HepG2 (cell line): ENCODE measurements at regions not wholly inside any gene's neighbourhood (a gene's known extent, or its start where the extent isn't known, plus 50 kb on each side); places are given as distances from the start of the nearest gene placed in this dataset.

Experiments
- ATAC-seq: fragments of 200-7000 bp; cut with Tn5 transposase; 3 replicates; pipeline ENCODE4 v1.9.1; 2020; ENCODE audit warnings: mild to moderate bottlenecking, moderate library complexity
- BruUV-seq: library from RNA; stranded (reverse); fragments of 400-500 nt; replicated peaks from 2 replicates; lab custom pipeline; 2021; lab: Mats Ljungman, UMichigan
- CTCF ChIA-PET: fragments of 300-600 bp; formaldehyde crosslinking; extraction: SDS; loops from one replicate; lab custom pipeline; 2021; ENCODE audit warnings: low total read pairs, inconsistent platforms, low intra/inter-chr PET ratio; lab: Yijun Ruan, JAX
- POLR2A ChIA-PET: fragments of 350-600 bp; sonication (Branson Sonifier 250); formaldehyde crosslinking; loops from one replicate; lab custom pipeline; 2020; ENCODE audit warnings: antibody characterized with exemption, inconsistent platforms; lab: Yijun Ruan, JAX
- DNase-seq: peaks from one replicate; pipeline ENCODE4 v3.0.0-alpha.2; 2015; ENCODE audit warnings: low spot score
- FAIRE-seq: peaks from 3 replicates; lab custom pipeline; 2011; peaks lifted over from hg19 to GRCh38; lab: Jason Lieb, UNC
- H2AFZ ChIP-seq: one replicate; pipeline ENCODE4 v1.6.1; 2011; ENCODE audit warnings: low read length, inconsistent platforms
- H3K27ac ChIP-seq: fragments of 300-600 bp; 3 replicates; pipeline ENCODE4 v1.8.0; 2011; ENCODE audit warnings: mixed run types, mild to moderate bottlenecking, mixed read lengths, low read length, inconsistent platforms; ENCODE audit not compliant: insufficient read depth; ENCODE audit errors: extremely low read length
- H3K27me3 ChIP-seq, 2 experiments: fragments of 200-600 bp in 1 of 2; 2 replicates in 1 of 2; 3 replicates in 1 of 2; pipeline versions ENCODE4 v1.6.0 to v1.8.0; 2011; ENCODE audit warnings: low read length in 2 of 2, mild to moderate bottlenecking in 2 of 2, moderate library complexity in 2 of 2, inconsistent platforms in 1 of 2; ENCODE audit not compliant: insufficient read depth in 2 of 2, control insufficient read depth in 1 of 2
- H3K36me3 ChIP-seq, 2 experiments: fragments of 200-600 bp in 1 of 2; replicated peaks in 1 of 2; 2 replicates in 1 of 2; 3 replicates in 1 of 2; pipeline versions ENCODE4 v1.5.1 to v1.8.0; 2011; ENCODE audit warnings: low read length in 2 of 2, inconsistent platforms in 1 of 2; ENCODE audit not compliant: insufficient read depth in 2 of 2, control insufficient read depth in 1 of 2
- H3K4me1 ChIP-seq: 2 replicates; pipeline ENCODE4 v1.5.1; 2012; ENCODE audit warnings: low read length, inconsistent platforms; ENCODE audit not compliant: insufficient read depth
- H3K4me2 ChIP-seq: 2 replicates; pipeline ENCODE4 v1.6.0; 2011; ENCODE audit warnings: low read depth, low read length, inconsistent platforms
- H3K4me3 ChIP-seq, 3 experiments: fragments of 200-600 bp in 1 of 3; sonication (generic), shearing (Covaris generic) in 1 of 3; replicated peaks in 1 of 3; 2 replicates each; pipeline ENCODE4 v1.5.1; 2011 to 2016; ENCODE audit warnings: low read length in 3 of 3, inconsistent platforms in 2 of 3, low read depth in 2 of 3, mild to moderate bottlenecking in 2 of 3, control low read depth in 1 of 3, mixed read lengths in 1 of 3; ENCODE audit not compliant: insufficient read depth in 1 of 3
- H3K79me2 ChIP-seq: one replicate; pipeline ENCODE4 v1.6.1; 2011; ENCODE audit warnings: low read length, inconsistent platforms; ENCODE audit not compliant: insufficient read depth
- H3K9ac ChIP-seq: 2 replicates; pipeline ENCODE4 v1.6.0; 2011; ENCODE audit warnings: mild to moderate bottlenecking, low read depth, low read length, inconsistent platforms; ENCODE audit not compliant: insufficient read depth
- H3K9me3 ChIP-seq: 2 replicates; pipeline ENCODE4 v1.5.1; 2012; ENCODE audit warnings: mild to moderate bottlenecking, low read length
- H4K20me1 ChIP-seq: 2 replicates; pipeline ENCODE4 v1.6.0; 2011; ENCODE audit warnings: inconsistent platforms, mild to moderate bottlenecking, low read length, moderate library complexity; ENCODE audit not compliant: insufficient read depth
- BHLHE40 ChIP-seq: IDR thresholded peaks from 2 replicates; pipeline ENCODE4 v1.6.1; 2011; ENCODE audit warnings: low read length, improper control_type of control experiment
- HIVEP1 ChIP-seq: sonication (generic); formaldehyde crosslinking; IDR thresholded peaks from 2 replicates; pipeline ENCODE4 v1.4.0; 2020; ENCODE audit warnings: mild to moderate bottlenecking, missing genetic modification reagents
- NFIB ChIP-seq: sonication (generic); formaldehyde crosslinking; IDR thresholded peaks from 2 replicates; pipeline ENCODE4 v1.9.0; 2021; ENCODE audit warnings: missing genetic modification reagents, mild to moderate bottlenecking, borderline replicate concordance
- NR2C2 ChIP-seq: sonication (generic); formaldehyde crosslinking; IDR thresholded peaks from 2 replicates; pipeline ENCODE4 v1.4.0; 2020; ENCODE audit warnings: missing genetic modification reagents, mild to moderate bottlenecking, moderate library complexity, borderline replicate concordance
- POGZ ChIP-seq: sonication (generic); formaldehyde crosslinking; IDR thresholded peaks from 2 replicates; pipeline ENCODE4 v1.4.0; 2020; ENCODE audit warnings: mild to moderate bottlenecking, missing genetic modification reagents
- SAFB2 ChIP-seq: sonication (generic); formaldehyde crosslinking; IDR thresholded peaks from 2 replicates; pipeline ENCODE4 v1.5.1; 2020; ENCODE audit warnings: missing genetic modification reagents, low read depth, mild to moderate bottlenecking, borderline replicate concordance
- SMC3 ChIP-seq: IDR thresholded peaks from 2 replicates; pipeline ENCODE4 v1.6.1; 2011; ENCODE audit warnings: low read length, improper control_type of control experiment
- SNAPC2 ChIP-seq: sonication (generic); formaldehyde crosslinking; IDR thresholded peaks from 2 replicates; pipeline ENCODE4 v1.8.1; 2022; ENCODE audit warnings: mild to moderate bottlenecking, missing genetic modification reagents
- TARDBP ChIP-seq: sonication (generic); formaldehyde crosslinking; IDR thresholded peaks from 2 replicates; pipeline ENCODE4 v1.8.0; 2022; ENCODE audit warnings: mild to moderate bottlenecking, missing genetic modification reagents
- ZBTB42 ChIP-seq: sonication (generic); formaldehyde crosslinking; IDR thresholded peaks from 2 replicates; pipeline ENCODE4 v1.5.0; 2020; ENCODE audit warnings: mild to moderate bottlenecking, missing genetic modification reagents
- ZNF44 ChIP-seq: sonication (generic); formaldehyde crosslinking; IDR thresholded peaks from 2 replicates; pipeline ENCODE4 v1.5.1; 2020; ENCODE audit warnings: mild to moderate bottlenecking, missing genetic modification reagents
- ZNF569 ChIP-seq: sonication (generic); formaldehyde crosslinking; IDR thresholded peaks from 2 replicates; pipeline ENCODE4 v1.5.0; 2020; ENCODE audit warnings: mild to moderate bottlenecking, missing genetic modification reagents, moderate library complexity, borderline replicate concordance
- ZNF605 ChIP-seq: sonication (generic); formaldehyde crosslinking; IDR thresholded peaks from 2 replicates; pipeline ENCODE4 v1.8.0; 2022; ENCODE audit warnings: mild to moderate bottlenecking, missing genetic modification reagents
- ZSCAN31 ChIP-seq: sonication (generic); formaldehyde crosslinking; IDR thresholded peaks from 2 replicates; pipeline ENCODE4 v1.5.0; 2020; ENCODE audit warnings: low read depth, mild to moderate bottlenecking, missing genetic modification reagents
- WGBS: methylation state at CpG from one replicate; pipeline ENCODE4 v1.1.6; 2017; ENCODE audit warnings: low lambda C conversion rate; 5-methylcytosine and 5-hydroxymethylcytosine counted together
- in situ Hi-C: cut with HindIII; loops from 2 replicates; pipeline ENCODE4 v1.10.0; 2017; ENCODE audit warnings: low pct_unique_long_range_greater_than_20kb; ENCODE audit not compliant: extremely low pct_ligation_motif_present
- intact Hi-C: fragments of 100-400 bp; cut with micrococcal nuclease; formaldehyde crosslinking; loops from one replicate; pipeline ENCODE4 v1.10.0; 2022; ENCODE audit not compliant: unreplicated experiment
- TF ChIP-seq, protein P1 (sequence below): sonication (generic); formaldehyde crosslinking; IDR thresholded peaks from 2 replicates; pipeline ENCODE4 v1.9.0; 2021; ENCODE audit warnings: missing genetic modification reagents, borderline replicate concordance
- TF ChIP-seq, protein P2 (sequence below), 2 experiments: sonication (generic) in 1 of 2; formaldehyde crosslinking in 1 of 2; IDR thresholded peaks; 2 replicates each; pipeline versions ENCODE4 v1.4.0 to v1.6.1; 2016 to 2020; ENCODE audit warnings: borderline replicate concordance in 1 of 2, low read depth in 1 of 2, mild to moderate bottlenecking in 1 of 2, missing genetic modification reagents in 1 of 2
- TF ChIP-seq, protein P3 (sequence below): sonication (generic); formaldehyde crosslinking; IDR thresholded peaks from 2 replicates; pipeline ENCODE4 v1.4.0; 2020; ENCODE audit warnings: missing genetic modification reagents, low read depth, mild to moderate bottlenecking, borderline replicate concordance

DNA sequence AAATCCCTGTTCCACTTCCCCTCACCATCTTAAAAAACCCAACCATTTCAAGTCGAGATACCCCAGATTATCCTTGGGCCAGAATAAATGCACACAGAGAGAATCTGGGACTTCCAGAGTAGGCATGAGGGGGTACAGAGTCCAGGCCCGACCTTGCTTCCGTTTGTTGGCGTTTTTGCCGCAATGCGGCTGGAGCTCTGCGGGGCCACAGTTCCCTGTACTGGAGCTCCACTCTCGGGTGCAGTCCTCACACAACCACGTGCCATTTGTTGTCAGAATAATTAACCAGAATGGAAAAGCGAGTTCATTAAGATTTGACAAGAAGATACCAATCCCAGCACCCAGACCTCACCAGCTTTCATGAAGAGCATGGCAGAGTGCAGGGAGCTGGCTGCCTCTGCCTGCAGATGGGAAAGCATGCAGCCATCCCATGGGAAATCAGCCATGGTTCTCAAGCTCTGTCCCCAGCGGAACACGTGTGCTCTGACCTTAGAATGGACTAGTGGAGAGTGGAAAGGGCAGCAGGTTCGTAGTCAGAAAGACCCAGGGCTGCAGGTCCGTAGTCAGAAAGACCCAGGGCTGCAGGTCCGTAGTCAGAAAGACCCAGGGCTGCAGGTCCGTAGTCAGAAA lies 472.8 kb downstream of the EIPR1 start:
- no peak for TF ChIP-seq SMC3
- no peak for TF ChIP-seq SAFB2 (CRISPR knock-in tag)
- no peak for TF ChIP-seq ZBTB42
- TF ChIP-seq, protein P1, sequence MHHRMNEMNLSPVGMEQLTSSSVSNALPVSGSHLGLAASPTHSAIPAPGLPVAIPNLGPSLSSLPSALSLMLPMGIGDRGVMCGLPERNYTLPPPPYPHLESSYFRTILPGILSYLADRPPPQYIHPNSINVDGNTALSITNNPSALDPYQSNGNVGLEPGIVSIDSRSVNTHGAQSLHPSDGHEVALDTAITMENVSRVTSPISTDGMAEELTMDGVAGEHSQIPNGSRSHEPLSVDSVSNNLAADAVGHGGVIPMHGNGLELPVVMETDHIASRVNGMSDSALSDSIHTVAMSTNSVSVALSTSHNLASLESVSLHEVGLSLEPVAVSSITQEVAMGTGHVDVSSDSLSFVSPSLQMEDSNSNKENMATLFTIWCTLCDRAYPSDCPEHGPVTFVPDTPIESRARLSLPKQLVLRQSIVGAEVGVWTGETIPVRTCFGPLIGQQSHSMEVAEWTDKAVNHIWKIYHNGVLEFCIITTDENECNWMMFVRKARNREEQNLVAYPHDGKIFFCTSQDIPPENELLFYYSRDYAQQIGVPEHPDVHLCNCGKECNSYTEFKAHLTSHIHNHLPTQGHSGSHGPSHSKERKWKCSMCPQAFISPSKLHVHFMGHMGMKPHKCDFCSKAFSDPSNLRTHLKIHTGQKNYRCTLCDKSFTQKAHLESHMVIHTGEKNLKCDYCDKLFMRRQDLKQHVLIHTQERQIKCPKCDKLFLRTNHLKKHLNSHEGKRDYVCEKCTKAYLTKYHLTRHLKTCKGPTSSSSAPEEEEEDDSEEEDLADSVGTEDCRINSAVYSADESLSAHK (CRISPR knock-in tag), result no peak
- no peak for TF ChIP-seq HIVEP1
- TF ChIP-seq, protein P2, sequence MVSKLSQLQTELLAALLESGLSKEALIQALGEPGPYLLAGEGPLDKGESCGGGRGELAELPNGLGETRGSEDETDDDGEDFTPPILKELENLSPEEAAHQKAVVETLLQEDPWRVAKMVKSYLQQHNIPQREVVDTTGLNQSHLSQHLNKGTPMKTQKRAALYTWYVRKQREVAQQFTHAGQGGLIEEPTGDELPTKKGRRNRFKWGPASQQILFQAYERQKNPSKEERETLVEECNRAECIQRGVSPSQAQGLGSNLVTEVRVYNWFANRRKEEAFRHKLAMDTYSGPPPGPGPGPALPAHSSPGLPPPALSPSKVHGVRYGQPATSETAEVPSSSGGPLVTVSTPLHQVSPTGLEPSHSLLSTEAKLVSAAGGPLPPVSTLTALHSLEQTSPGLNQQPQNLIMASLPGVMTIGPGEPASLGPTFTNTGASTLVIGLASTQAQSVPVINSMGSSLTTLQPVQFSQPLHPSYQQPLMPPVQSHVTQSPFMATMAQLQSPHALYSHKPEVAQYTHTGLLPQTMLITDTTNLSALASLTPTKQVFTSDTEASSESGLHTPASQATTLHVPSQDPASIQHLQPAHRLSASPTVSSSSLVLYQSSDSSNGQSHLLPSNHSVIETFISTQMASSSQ (IDR thresholded peaks at IDR 0.05; ENCODE audit: low read depth), result no peak
- TF ChIP-seq, protein P2 (CRISPR knock-in tag; IDR thresholded peaks at IDR 0.05; ENCODE audit: borderline replicate concordance), result no peak
- no peak for TF ChIP-seq ZNF569
- TF ChIP-seq POGZ, result no peak
- TF ChIP-seq ZSCAN31 (CRISPR knock-in tag), result no peak
- no peak for TF ChIP-seq TARDBP (CRISPR knock-in tag)
- TF ChIP-seq NFIB (CRISPR knock-in tag), result no peak
- TF ChIP-seq ZNF44 (CRISPR knock-in tag), result no peak
- TF ChIP-seq, protein P3, sequence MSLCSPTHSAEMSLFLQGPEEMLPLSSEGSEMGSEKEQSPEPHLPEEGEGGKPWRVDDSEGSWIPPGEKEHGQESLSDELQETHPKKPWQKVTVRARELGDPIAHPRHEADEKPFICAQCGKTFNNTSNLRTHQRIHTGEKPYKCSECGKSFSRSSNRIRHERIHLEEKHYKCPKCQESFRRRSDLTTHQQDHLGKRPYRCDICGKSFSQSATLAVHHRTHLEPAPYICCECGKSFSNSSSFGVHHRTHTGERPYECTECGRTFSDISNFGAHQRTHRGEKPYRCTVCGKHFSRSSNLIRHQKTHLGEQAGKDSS (CRISPR knock-in tag), result no peak
- no peak for TF ChIP-seq NR2C2 (CRISPR knock-in tag)
- TF ChIP-seq SNAPC2 (CRISPR knock-in tag), result no peak
- TF ChIP-seq ZNF605, result no peak
- no peak for TF ChIP-seq BHLHE40
- H3K9ac ChIP-seq, result no peak overlapping the region
- no peaks in the 10 kb centered on the region for H3K36me3 ChIP-seq
- peaks cover 25% of the 10 kb centered on the region for H3K4me1 ChIP-seq
- DNase-seq, result no peak
- H3K27ac ChIP-seq, result no peak overlapping the region
- ChIA-PET CTCF (no interaction called here), POLR2A (no interaction called here)
- H3K27me3 ChIP-seq, result peaks cover 0 to 38% of the 10 kb centered on the region in 2 experiments; a peak in 4 of 5 replicates
- no peak overlapping the region for H3K4me2 ChIP-seq
- H4K20me1 ChIP-seq, result no peaks in the 10 kb centered on the region
- no TSS peak for BruUV-seq
- 37% methylated on average over 16 of the region's 16 CpGs for WGBS
- no peak overlapping the region for H3K4me3 ChIP-seq
- H3K9me3 ChIP-seq, result no peaks in the 10 kb centered on the region
- H2AFZ ChIP-seq, result no peak overlapping the region
- ATAC-seq, result no peak
- in situ Hi-C loops, result no loop called here
- H3K79me2 ChIP-seq, result no peaks in the 10 kb centered on the region
- intact Hi-C loops, result no loop called here
- no peak for FAIRE-seq
